HG02763 (cell line): ENCODE measurements at regions not wholly inside any gene's neighbourhood (a gene's known extent, or its start where the extent isn't known, plus 50 kb on each side); places are given as distances from the start of the nearest gene placed in this dataset.
"Not testable (repeated sequence)": the region's sequence is repeated elsewhere in the genome, so short reads cannot be mapped to it uniquely, and the experiment has no call there.

Experiments used
- ATAC-seq: cut with Tn5 transposase; IDR thresholded peaks from one replicate; pipeline ENCODE4 v1.9.1; 2021; ENCODE audit warnings: mild to moderate bottlenecking, moderate library complexity; ENCODE audit not compliant: unreplicated experiment

GRCh38 chr17:71176331-71176730 lies 944.5 kb upstream of the SOX9 start:
- no peak for ATAC-seq

- no peak for ATAC-seq
These were observed 943.8 kb upstream of the SOX9 start for GRCh38 chr17:71176928-71177443.

- ATAC-seq = no peak
These were observed 939.9 kb upstream of the SOX9 start for GRCh38 chr17:71180801-71181385.

- no peak for ATAC-seq
These were observed 937.7 kb upstream of the SOX9 start for GRCh38 chr17:71183066-71183660.

- ATAC-seq = no peak
These were observed 936.1 kb upstream of the SOX9 start for GRCh38 chr17:71184716-71185115.

- no peak for ATAC-seq
These were observed 933.5 kb upstream of the SOX9 start for GRCh38 chr17:71187145-71187878.

GRCh38 chr17:71188811-71189492 lies 931.9 kb upstream of the SOX9 start:
- no peak for ATAC-seq

- no peak for ATAC-seq
These were observed 931.4 kb upstream of the SOX9 start for GRCh38 chr17:71189493-71189831.

- no peak for ATAC-seq
These were observed 928.7 kb upstream of the SOX9 start for GRCh38 chr17:71192039-71192555.

- no peak for ATAC-seq
These were observed 928.0 kb upstream of the SOX9 start for GRCh38 chr17:71192848-71193247.

- no peak for ATAC-seq
These were observed 920.2 kb upstream of the SOX9 start for GRCh38 chr17:71200597-71200996.

GRCh38 chr17:71201639-71202038 lies 919.2 kb upstream of the SOX9 start:
- no peak for ATAC-seq

- ATAC-seq = no peak
These were observed 918.4 kb upstream of the SOX9 start for GRCh38 chr17:71202449-71202848.

GRCh38 chr17:71203953-71204352 lies 916.9 kb upstream of the SOX9 start:
- no peak for ATAC-seq

- not testable (repeated sequence) for ATAC-seq
These were observed 914.9 kb upstream of the SOX9 start for GRCh38 chr17:71205951-71206350.

GRCh38 chr17:71208111-71208704 lies 912.6 kb upstream of the SOX9 start:
- ATAC-seq = no peak

- ATAC-seq = no peak
These were observed 906.9 kb upstream of the SOX9 start for GRCh38 chr17:71213936-71214335.

- no peak for ATAC-seq
These were observed 903.1 kb upstream of the SOX9 start for GRCh38 chr17:71217769-71218168.

GRCh38 chr17:71224824-71225575 lies 895.8 kb upstream of the SOX9 start:
- ATAC-seq = no peak

GRCh38 chr17:71227841-71228240 lies 893.0 kb upstream of the SOX9 start:
- no peak for ATAC-seq
